HEK293 (cell line): ENCODE measurements at regions not wholly inside any gene's neighbourhood (a gene's known extent, or its start where the extent isn't known, plus 50 kb on each side); places are given as distances from the start of the nearest gene placed in this dataset.
"Not testable (repeated sequence)": the region's sequence is repeated elsewhere in the genome, so short reads cannot be mapped to it uniquely, and the experiment has no call there.

Source experiments
- CTCF ChIA-PET: fragments of 350-600 bp; formaldehyde crosslinking; extraction: SDS; loops from one replicate; lab custom pipeline; 2021; ENCODE audit warnings: antibody characterized with exemption; lab: Yijun Ruan, JAX
- POLR2A ChIA-PET: fragments of 300-600 bp; formaldehyde crosslinking; extraction: SDS; loops from one replicate; lab custom pipeline; 2020; ENCODE audit warnings: antibody characterized with exemption, inconsistent platforms; lab: Yijun Ruan, JAX
- H3K27ac ChIP-seq: fragments of 200-500 bp; sonication (Bioruptor generic); 2 replicates; pipeline ENCODE4 v1.5.1; 2014; ENCODE audit warnings: low read depth, low read length, control low read depth, inconsistent platforms; ENCODE audit errors: extremely low read depth
- H3K36me3 ChIP-seq, 2 experiments: fragments of 200-500 bp in 1 of 2; sonication (Bioruptor generic) in 1 of 2; 1 replicate in 1 of 2; 2 replicates in 1 of 2; pipeline ENCODE4 v1.5.1; 2014 to 2017; ENCODE audit warnings: inconsistent platforms in 2 of 2, low read length in 2 of 2; ENCODE audit not compliant: control insufficient read depth in 2 of 2, insufficient read depth in 1 of 2
- H3K4me1 ChIP-seq: fragments of 200-500 bp; sonication (Bioruptor generic); 2 replicates; pipeline ENCODE4 v1.5.1; 2014; ENCODE audit warnings: mild to moderate bottlenecking, low read length, inconsistent platforms; ENCODE audit not compliant: control insufficient read depth, insufficient read depth
- H3K4me3 ChIP-seq: 2 replicates; pipeline ENCODE4 v1.5.1; 2011; ENCODE audit warnings: low read depth, mild to moderate bottlenecking, control low read depth, low read length, moderate library complexity
- H3K9me3 ChIP-seq: fragments of 200-500 bp; sonication (Bioruptor generic); 2 replicates; pipeline ENCODE4 v1.5.1; 2014; ENCODE audit warnings: low read depth, low read length, inconsistent platforms; ENCODE audit not compliant: control insufficient read depth, insufficient read depth
- GLIS1 ChIP-seq: fragments of 450-650 bp; formaldehyde crosslinking; IDR thresholded peaks from 2 replicates; pipeline ENCODE4 v1.5.1; 2016; ENCODE audit warnings: missing biosample characterization, missing genetic modification characterization
- HOXA7 ChIP-seq: sonication (generic); formaldehyde crosslinking; IDR thresholded peaks from 2 replicates; pipeline ENCODE4 v1.8.1; 2022; ENCODE audit warnings: missing genetic modification reagents, borderline replicate concordance
- HOXC10 ChIP-seq: sonication (generic); formaldehyde crosslinking; IDR thresholded peaks from 2 replicates; pipeline ENCODE4 v1.8.1; 2023; ENCODE audit warnings: mild to moderate bottlenecking, missing genetic modification reagents
- HOXD13 ChIP-seq: sonication (generic); formaldehyde crosslinking; IDR thresholded peaks from 2 replicates; pipeline ENCODE4 v1.8.0; 2022; ENCODE audit warnings: missing genetic modification reagents, borderline replicate concordance
- KLF1 ChIP-seq: fragments of 450-650 bp; formaldehyde crosslinking; IDR thresholded peaks from 2 replicates; pipeline ENCODE4 v1.5.1; 2016; ENCODE audit warnings: missing biosample characterization, missing genetic modification characterization
- SP2 ChIP-seq: fragments of 450-650 bp; formaldehyde crosslinking; IDR thresholded peaks from 2 replicates; pipeline ENCODE4 v1.5.1; 2016; ENCODE audit warnings: missing biosample characterization, missing genetic modification characterization
- TRIM28 ChIP-seq: IDR thresholded peaks from 2 replicates; pipeline ENCODE4 v1.6.1; 2011; ENCODE audit warnings: low read length, control low read depth, borderline replicate concordance
- ZFHX2 ChIP-seq: fragments of 450-650 bp; formaldehyde crosslinking; conservative IDR thresholded peaks from 2 replicates; pipeline ENCODE4 v1.5.1; 2016; ENCODE audit warnings: missing biosample characterization, missing genetic modification characterization
- ZNF112 ChIP-seq: fragments of 450-650 bp; formaldehyde crosslinking; IDR thresholded peaks from 2 replicates; pipeline ENCODE4 v1.5.0; 2017; ENCODE audit warnings: missing biosample characterization, missing genetic modification characterization
- ZNF155 ChIP-seq: fragments of 450-650 bp; formaldehyde crosslinking; IDR thresholded peaks from 2 replicates; pipeline ENCODE4 v1.5.1; 2016; ENCODE audit warnings: missing biosample characterization, missing genetic modification characterization
- ZNF202 ChIP-seq: fragments of 450-650 bp; formaldehyde crosslinking; IDR thresholded peaks from 2 replicates; pipeline ENCODE4 v1.5.1; 2016; ENCODE audit warnings: missing biosample characterization, missing genetic modification characterization, borderline replicate concordance
- ZNF214 ChIP-seq: fragments of 450-650 bp; formaldehyde crosslinking; IDR thresholded peaks from 2 replicates; pipeline ENCODE4 v1.5.1; 2017; ENCODE audit warnings: missing biosample characterization, mild to moderate bottlenecking, missing genetic modification characterization, borderline replicate concordance
- ZNF350 ChIP-seq: fragments of 450-650 bp; formaldehyde crosslinking; IDR thresholded peaks from 2 replicates; pipeline ENCODE4 v1.5.0; 2017; ENCODE audit warnings: missing biosample characterization, mild to moderate bottlenecking, missing genetic modification characterization
- ZNF416 ChIP-seq: fragments of 450-650 bp; formaldehyde crosslinking; IDR thresholded peaks from 2 replicates; pipeline ENCODE4 v1.5.1; 2016; ENCODE audit warnings: missing biosample characterization, missing genetic modification characterization
- ZNF530 ChIP-seq: fragments of 450-650 bp; formaldehyde crosslinking; IDR thresholded peaks from 2 replicates; pipeline ENCODE4 v1.5.1; 2016; ENCODE audit warnings: low read depth, missing biosample characterization, missing genetic modification characterization
- ZNF555 ChIP-seq: fragments of 450-650 bp; formaldehyde crosslinking; conservative IDR thresholded peaks from 2 replicates; pipeline ENCODE4 v1.5.1; 2017; ENCODE audit warnings: missing biosample characterization, mild to moderate bottlenecking, missing genetic modification characterization, inconsistent platforms
- ZNF580 ChIP-seq: fragments of 450-650 bp; formaldehyde crosslinking; IDR thresholded peaks from 2 replicates; pipeline ENCODE4 v1.5.1; 2016; ENCODE audit warnings: missing biosample characterization, missing genetic modification characterization
- ZNF600 ChIP-seq: fragments of 450-650 bp; formaldehyde crosslinking; IDR thresholded peaks from 2 replicates; pipeline ENCODE4 v1.5.1; 2016; ENCODE audit warnings: missing biosample characterization, missing genetic modification characterization
- ZNF658 ChIP-seq: fragments of 450-650 bp; formaldehyde crosslinking; IDR thresholded peaks from 2 replicates; pipeline ENCODE4; 2016; ENCODE audit warnings: missing biosample characterization, missing genetic modification characterization
- ZNF776 ChIP-seq: fragments of 450-650 bp; formaldehyde crosslinking; IDR thresholded peaks from 2 replicates; pipeline ENCODE4 v1.5.0; 2017; ENCODE audit warnings: missing biosample characterization, missing genetic modification characterization, borderline replicate concordance
- ZNF792 ChIP-seq: fragments of 450-650 bp; formaldehyde crosslinking; IDR thresholded peaks from 2 replicates; pipeline ENCODE4 v1.5.1; 2016; ENCODE audit warnings: missing biosample characterization, missing genetic modification characterization

GRCh38 chr2:37722971-37723370 is 51.5 kb upstream of the CDC42EP3 start:
- H3K4me3 ChIP-seq, H3K36me3 ChIP-seq, POLR2A ChIA-PET, H3K9me3 ChIP-seq, H3K4me1 ChIP-seq, H3K27ac ChIP-seq, CTCF ChIA-PET: not testable (repeated sequence)

DNA sequence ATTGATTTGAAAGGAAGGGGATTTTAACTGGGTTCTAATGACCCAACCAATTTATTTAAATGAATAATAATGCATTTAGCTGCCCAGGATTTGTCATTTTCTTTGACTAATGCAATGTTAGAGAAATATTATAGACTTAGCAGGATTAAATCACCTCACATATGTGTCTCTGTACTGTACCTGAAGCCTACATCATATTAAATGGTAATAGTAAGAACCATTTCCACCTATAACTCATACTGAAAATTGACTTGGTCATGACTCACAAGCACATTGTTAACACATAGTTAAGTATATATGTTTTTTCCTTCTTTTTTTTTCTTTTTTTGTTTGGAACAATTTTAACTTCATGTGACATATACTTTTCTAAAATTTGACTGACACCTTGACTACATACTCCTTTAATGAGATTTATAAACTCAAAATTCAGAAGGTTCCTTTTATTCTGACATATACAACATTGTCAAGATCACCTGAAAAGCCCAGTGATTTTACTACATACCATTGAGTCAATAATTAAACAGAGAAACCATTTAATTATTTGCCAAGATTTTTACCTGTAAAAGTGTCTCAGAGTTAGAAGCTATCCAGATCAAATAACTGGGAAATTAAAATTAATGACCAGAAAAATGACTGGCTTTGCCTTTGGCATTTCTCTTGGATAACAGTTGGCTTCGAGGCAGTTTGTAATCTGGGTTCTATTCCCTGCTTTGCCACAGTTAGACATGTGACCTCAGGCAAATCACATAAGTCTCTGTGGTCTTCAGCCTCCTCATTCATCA is 58.8 kb upstream of the CDC42EP3 start:
- peaks cover 2% of the 10 kb centered on the region; the same call in 1 of the 2 replicates for H3K4me1 ChIP-seq
- no peaks in the 10 kb centered on the region for H3K9me3 ChIP-seq
- H3K36me3 ChIP-seq: no peaks in the 10 kb centered on the region
- no peak for TF ChIP-seq ZFHX2 (tag by site-specific recombination)
- TF ChIP-seq ZNF792 (tag by site-specific recombination): no peak
- no peak for TF ChIP-seq GLIS1
- TF ChIP-seq ZNF776 (tag by site-specific recombination): no peak
- no peak for TF ChIP-seq HOXD13 (CRISPR knock-in tag)
- TF ChIP-seq ZNF580 (tag by site-specific recombination): no peak
- TF ChIP-seq HOXC10 (CRISPR knock-in tag): no peak
- TF ChIP-seq ZNF350 (tag by site-specific recombination): no peak
- TF ChIP-seq ZNF555 (tag by site-specific recombination): no peak
- no peak for TF ChIP-seq SP2 (tag by site-specific recombination)
- no peak for TF ChIP-seq TRIM28
- no peak for TF ChIP-seq ZNF530 (tag by site-specific recombination)
- TF ChIP-seq ZNF214 (tag by site-specific recombination): no peak
- no peak for TF ChIP-seq ZNF600 (tag by site-specific recombination)
- no peak for TF ChIP-seq KLF1 (tag by site-specific recombination)
- TF ChIP-seq HOXA7 (CRISPR knock-in tag): no peak
- no peak for TF ChIP-seq ZNF202 (tag by site-specific recombination)
- no peak for TF ChIP-seq ZNF112 (tag by site-specific recombination)
- POLR2A ChIA-PET: no interaction called here
- no peak overlapping the region for H3K4me3 ChIP-seq
- CTCF ChIA-PET: interaction anchor here (0.7 kb wide), 1 partner anchor 106 kb away, joined by 3 read pairs; no protein-coding TSS in a partner anchor
- no peak overlapping the region for H3K27ac ChIP-seq

GRCh38 chr2:37732412-37732811 is 61.0 kb upstream of the CDC42EP3 start:
- H3K4me1 ChIP-seq, H3K4me3 ChIP-seq, H3K36me3 ChIP-seq, POLR2A ChIA-PET, H3K27ac ChIP-seq, H3K9me3 ChIP-seq: not testable (repeated sequence)
- CTCF ChIA-PET: interaction anchor here (0.8 kb wide), 1 partner anchor 320 kb away, joined by 3 read pairs; no protein-coding TSS in a partner anchor

GRCh38 chr2:37733251-37733650 is 61.8 kb upstream of the CDC42EP3 start:
- peaks cover 3% of the 10 kb centered on the region; the same call in 1 of the 2 replicates for H3K4me1 ChIP-seq
- no peak overlapping the region for H3K27ac ChIP-seq
- no peaks in the 10 kb centered on the region for H3K36me3 ChIP-seq
- TF ChIP-seq ZNF658 (tag by site-specific recombination) (no peak), SP2 (tag by site-specific recombination) (no peak), ZNF155 (no peak), ZNF416 (no peak)
- TF ChIP-seq, all 188 proteins: peak for 0
- ChIA-PET POLR2A (no interaction called here), CTCF (interaction anchor here (0.8 to 1.0 kb wide), 2 partner anchors 15 to 321 kb away, joined by 3 read pairs; no protein-coding TSS in a partner anchor)
- no peaks in the 10 kb centered on the region for H3K9me3 ChIP-seq
- no peak overlapping the region for H3K4me3 ChIP-seq

GRCh38 chr2:37733955-37734354 is 62.5 kb upstream of the CDC42EP3 start:
- H3K27ac ChIP-seq, H3K36me3 ChIP-seq, H3K9me3 ChIP-seq, H3K4me3 ChIP-seq, POLR2A ChIA-PET, H3K4me1 ChIP-seq: not testable (repeated sequence)
- CTCF ChIA-PET: interaction anchor here (1.0 kb wide), 1 partner anchor 14 kb away, joined by 3 read pairs; no protein-coding TSS in a partner anchor

DNA sequence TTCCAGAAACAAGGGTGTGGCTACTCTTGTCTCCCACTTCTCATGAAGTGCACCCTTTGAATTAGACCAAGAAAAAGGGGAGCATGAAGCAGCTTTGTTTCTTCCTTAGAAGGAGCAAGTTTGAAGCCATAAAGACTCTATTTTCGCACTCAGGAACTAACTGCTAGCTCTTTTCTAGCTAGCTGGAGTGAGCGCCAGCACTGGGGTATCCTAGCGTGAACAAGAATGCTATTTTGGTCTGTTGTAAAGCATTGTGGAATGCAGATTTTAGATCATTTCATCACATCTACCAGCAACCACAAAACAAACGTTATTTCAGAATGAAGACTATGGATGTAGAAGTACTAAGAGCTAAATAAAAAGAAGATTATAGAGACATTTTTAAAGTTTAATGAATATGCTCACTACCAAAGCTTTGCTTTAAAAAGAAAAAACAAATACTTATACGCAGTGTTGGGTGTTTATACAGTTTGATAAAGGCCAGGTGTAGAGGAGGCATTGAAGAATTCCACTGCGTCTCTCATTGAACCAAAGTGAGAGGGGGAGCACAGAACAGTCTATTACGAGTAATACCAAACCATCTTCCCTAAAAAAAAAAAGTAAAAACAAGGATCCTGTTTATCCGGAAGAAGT is 63.6 kb upstream of the CDC42EP3 start:
- H3K4me1 ChIP-seq, H3K27ac ChIP-seq, H3K36me3 ChIP-seq, H3K4me3 ChIP-seq, H3K9me3 ChIP-seq: not testable (repeated sequence)
- CTCF ChIA-PET: interaction anchor here (0.8 kb wide), 1 partner anchor 17 kb away, joined by 4 read pairs; no protein-coding TSS in a partner anchor
- POLR2A ChIA-PET: interaction anchor here (0.6 kb wide), 1 partner anchor 93 kb away, joined by 3 read pairs; no protein-coding TSS in a partner anchor
